Keratinocyte (primary cell): ENCODE measurements at regions not wholly inside any gene's neighbourhood (a gene's known extent, or its start where the extent isn't known, plus 50 kb on each side); places are given as distances from the start of the nearest gene placed in this dataset.

Source experiments
- DNase-seq: peaks from one replicate; pipeline ENCODE4 v3.0.0-alpha.2; 2011; ENCODE audit warnings: low read depth, missing footprints, low spot score
- FAIRE-seq: peaks from 2 replicates; lab custom pipeline; 2011; peaks lifted over from hg19 to GRCh38; lab: Jason Lieb, UNC
- H2AFZ ChIP-seq: 2 replicates; pipeline ENCODE4 v1.6.0; 2012; ENCODE audit warnings: low read length, control low read depth, inconsistent platforms; ENCODE audit not compliant: control insufficient read depth
- H3K27ac ChIP-seq: 2 replicates; pipeline ENCODE4 v1.5.1; 2011; ENCODE audit warnings: low read length; ENCODE audit not compliant: control insufficient read depth, insufficient read depth
- H3K27me3 ChIP-seq: 3 replicates; pipeline ENCODE4 v1.6.0; 2011; ENCODE audit warnings: low read length; ENCODE audit not compliant: control insufficient read depth, insufficient read depth; ENCODE audit errors: extremely low read depth
- H3K36me3 ChIP-seq, 2 experiments: 2 replicates in 1 of 2; 3 replicates in 1 of 2; pipeline ENCODE4 v1.5.1; 2011; ENCODE audit warnings: low read length in 2 of 2, mild to moderate bottlenecking in 1 of 2; ENCODE audit not compliant: control insufficient read depth in 2 of 2, insufficient read depth in 2 of 2; ENCODE audit errors: extremely low read depth in 1 of 2
- H3K4me1 ChIP-seq: 3 replicates; pipeline ENCODE4 v1.5.1; 2011; ENCODE audit warnings: low read length; ENCODE audit not compliant: control insufficient read depth, insufficient read depth; ENCODE audit errors: extremely low read depth
- H3K4me2 ChIP-seq: 3 replicates; pipeline ENCODE4 v1.6.0; 2011; ENCODE audit warnings: low read depth, low read length; ENCODE audit not compliant: control insufficient read depth, insufficient read depth; ENCODE audit errors: extremely low read depth
- H3K4me3 ChIP-seq, 3 experiments: fragments of 200-600 bp in 1 of 3; sonication (generic) in 1 of 3; 2 replicates in 2 of 3; 3 replicates in 1 of 3; pipeline ENCODE4 v1.5.1; 2011 to 2016; ENCODE audit warnings: low read length in 3 of 3, mild to moderate bottlenecking in 3 of 3, control low read depth in 2 of 3, inconsistent platforms in 1 of 3, low read depth in 1 of 3, mixed read lengths in 1 of 3, mixed run types in 1 of 3, moderate library complexity in 1 of 3; ENCODE audit not compliant: control insufficient read depth in 2 of 3, insufficient read depth in 2 of 3; ENCODE audit errors: extremely low read depth in 1 of 3
- H3K79me2 ChIP-seq: 2 replicates; pipeline ENCODE4 v1.6.0; 2012; ENCODE audit warnings: low read length; ENCODE audit not compliant: control insufficient read depth, insufficient read depth
- H3K9ac ChIP-seq: 3 replicates; pipeline ENCODE4 v1.6.0; 2011; ENCODE audit warnings: low read length; ENCODE audit not compliant: control insufficient read depth, insufficient read depth; ENCODE audit errors: extremely low read depth
- H3K9me1 ChIP-seq: 3 replicates; pipeline ENCODE4 v1.6.0; 2011; ENCODE audit warnings: low read length; ENCODE audit not compliant: control insufficient read depth, insufficient read depth; ENCODE audit errors: extremely low read depth
- H3K9me3 ChIP-seq: 2 replicates; pipeline ENCODE4 v1.5.1; 2012; ENCODE audit warnings: low read depth, low read length; ENCODE audit not compliant: control insufficient read depth
- H4K20me1 ChIP-seq: 3 replicates; pipeline ENCODE4 v1.6.0; 2011; ENCODE audit warnings: low read length; ENCODE audit not compliant: control insufficient read depth, insufficient read depth; ENCODE audit errors: extremely low read depth
- CTCF ChIP-seq, 3 experiments: IDR thresholded peaks in 1 of 3; conservative IDR thresholded peaks in 1 of 3; optimal IDR thresholded peaks in 1 of 3; 2 replicates in 2 of 3; 3 replicates in 1 of 3; pipeline versions ENCODE3 to v1.5.1; 2011; ENCODE audit warnings: low read length in 3 of 3, mild to moderate bottlenecking in 3 of 3, moderate library complexity in 2 of 3, control low read depth in 1 of 3, inconsistent platforms in 1 of 3; ENCODE audit not compliant: insufficient read depth in 2 of 3; ENCODE audit errors: extremely low read depth in 1 of 3
- EZH2 ChIP-seq: IDR thresholded peaks from one replicate; pipeline ENCODE4 v1.6.1; 2012; ENCODE audit warnings: inconsistent platforms, mild to moderate bottlenecking, low read length, moderate library complexity
- dilution Hi-C: fragments of 300-500 bp; cut with MboI; formaldehyde crosslinking; loops from one replicate; pipeline ENCODE4 v1.7.0; 2020; ENCODE audit warnings: low sequenced_read_pairs; ENCODE audit not compliant: extremely low pct_ligation_motif_present

- H3K36me3 ChIP-seq, result no peaks in the 10 kb centered on the region
- H3K79me2 ChIP-seq, result no peaks in the 10 kb centered on the region
- no peak overlapping the region for H3K4me3 ChIP-seq
- H3K9me3 ChIP-seq, result no peaks in the 10 kb centered on the region
- no peak overlapping the region for H2AFZ ChIP-seq
- no peaks in the 10 kb centered on the region for H4K20me1 ChIP-seq
- FAIRE-seq (no peak), DNase-seq (no peak)
- H3K4me2 ChIP-seq, result no peak overlapping the region
- dilution Hi-C loops, result no loop called here
- H3K27me3 ChIP-seq, result no peaks in the 10 kb centered on the region
- H3K27ac ChIP-seq, result no peak overlapping the region
- TF ChIP-seq EZH2 (no peak), CTCF (optimal IDR thresholded peaks at IDR 0.05 in 1 of 3, IDR thresholded peaks at IDR 0.05 in 1 of 3, conservative IDR thresholded peaks at IDR 0.05 in 1 of 3; ENCODE audit: extremely low read depth in 1 of 3, insufficient read depth in 2 of 3, low read length in 3 of 3) (no peak)
- H3K9me1 ChIP-seq, result no peaks in the 10 kb centered on the region
- H3K9ac ChIP-seq, result no peak overlapping the region
- no peaks in the 10 kb centered on the region for H3K4me1 ChIP-seq
These were observed 754.5 kb downstream of the TMEM121 start for GRCh38 chr14:106280876-106281275.

GRCh38 chr14:106286697-106287290, 760.4 kb downstream of the TMEM121 start:
- Histone ChIP-seq H3K27ac (no peak overlapping the region), H3K9me1 (no peaks in the 10 kb centered on the region), H3K4me1 (no peaks in the 10 kb centered on the region), H3K79me2 (no peaks in the 10 kb centered on the region), H3K4me3 (no peak overlapping the region), H3K9ac (no peak overlapping the region), H4K20me1 (no peaks in the 10 kb centered on the region), H3K36me3 (no peaks in the 10 kb centered on the region), H3K4me2 (no peak overlapping the region), H3K9me3 (peaks cover 6% of the 10 kb centered on the region), H3K27me3 (no peaks in the 10 kb centered on the region), H2AFZ (no peak overlapping the region)
- dilution Hi-C loops, result no loop called here
- DNase-seq, result no peak
- TF ChIP-seq CTCF (optimal IDR thresholded peaks at IDR 0.05 in 1 of 3, IDR thresholded peaks at IDR 0.05 in 1 of 3, conservative IDR thresholded peaks at IDR 0.05 in 1 of 3; ENCODE audit: extremely low read depth in 1 of 3, insufficient read depth in 2 of 3, low read length in 3 of 3) (peak in 1 of 3 experiments; percentile 8), EZH2 (no peak)
- FAIRE-seq, result no peak
